Gastrocnemius medialis (tissue), 4 donors: ENCODE measurements at regions not wholly inside any gene's neighbourhood (a gene's known extent, or its start where the extent isn't known, plus 50 kb on each side); places are given as distances from the start of the nearest gene placed in this dataset.

ENCODE experiments used
- CTCF ChIP-seq, 5 experiments: fragments of 450-650 bp in 3 of 5; fragments of 200-600 bp in 2 of 5; sonication (generic) in 2 of 5; IDR thresholded peaks in 4 of 5; conservative IDR thresholded peaks in 1 of 5; 1 replicate in 4 of 5; 2 replicates in 1 of 5; pipeline ENCODE4 v1.5.1; 2016 to 2019; ENCODE audit warnings: antibody characterized with exemption in 5 of 5, mild to moderate bottlenecking in 3 of 5, moderate library complexity in 3 of 5
- POLR2A ChIP-seq, 2 donors: fragments of 450-650 bp; IDR thresholded peaks; one replicate each; pipeline ENCODE4 v1.6.1; 2017; ENCODE audit warnings: antibody characterized with exemption in 2 of 2, mild to moderate bottlenecking in 2 of 2, moderate library complexity in 2 of 2

GRCh38 chr16:63578791-63579190 lies 1542.6 kb upstream of the CDH8 start:
- TF ChIP-seq POLR2A (IDR thresholded peaks at IDR 0.05): no peak
- no peak for TF ChIP-seq CTCF (IDR thresholded peaks at IDR 0.05 in 4 of 5, conservative IDR thresholded peaks at IDR 0.05 in 1 of 5)
